ENCODE measurements at regions not wholly inside any gene's neighbourhood (a gene's known extent, or its start where the extent isn't known, plus 50 kb on each side); places are given as distances from the start of the nearest gene placed in this dataset.

GRCh38 chr3:190188197-190188596 lies 67.5 kb upstream of the P3H2 start:
- TF ChIP-seq CTCF (IDR thresholded peaks at IDR 0.05; ENCODE audit: borderline replicate concordance, extremely low read depth, low read length, poor library complexity, severe bottlenecking) (no peak), EZH2 (IDR thresholded peaks at IDR 0.05; ENCODE audit: borderline replicate concordance, low read depth, low read length, severe bottlenecking) (no peak)
